ENCODE measurements at regions not wholly inside any gene's neighbourhood (a gene's known extent, or its start where the extent isn't known, plus 50 kb on each side); places are given as distances from the start of the nearest gene placed in this dataset.

GRCh38 chr3:180827171-180827570, 85.3 kb upstream of the FXR1 start:
- H3K4me1 ChIP-seq (ENCODE audit: control insufficient read depth, extremely low read depth, insufficient read depth, low read length) = no peaks in the 10 kb centered on the region
- DNase-seq (ENCODE audit: low read depth in 2 of 2) = no peak
- no peak overlapping the region for H3K9ac ChIP-seq (ENCODE audit: insufficient read depth, low read length)
- no peak overlapping the region for H3K4me3 ChIP-seq (replicated peaks in 1 of 4; ENCODE audit: control extremely low read depth in 1 of 4, insufficient read depth in 1 of 4, low read depth in 3 of 4, low read length in 4 of 4)
- TF ChIP-seq CTCF (conservative IDR thresholded peaks at IDR 0.05 in 1 of 2, IDR thresholded peaks at IDR 0.05 in 1 of 2; ENCODE audit: low read depth in 1 of 2, low read length in 2 of 2) (no peak), EZH2 (IDR thresholded peaks at IDR 0.05; ENCODE audit: low read length, missing control alignments) (no peak)
- no peaks in the 10 kb centered on the region for H3K9me3 ChIP-seq (ENCODE audit: control insufficient read depth, insufficient read depth, low read depth, low read length)
- no peaks in the 10 kb centered on the region for H3K36me3 ChIP-seq (ENCODE audit: control insufficient read depth, insufficient read depth, low read length)
- no peaks in the 10 kb centered on the region for H4K20me1 ChIP-seq (ENCODE audit: control insufficient read depth, extremely low read depth, insufficient read depth, low read length)
- no peaks in the 10 kb centered on the region for H3K27me3 ChIP-seq (ENCODE audit: control insufficient read depth, insufficient read depth, low read length)
- H3K79me2 ChIP-seq (ENCODE audit: control insufficient read depth, insufficient read depth, low read length) = no peaks in the 10 kb centered on the region
- no peak overlapping the region for H2AFZ ChIP-seq (ENCODE audit: low read length)
- no peak overlapping the region for H3K4me2 ChIP-seq (ENCODE audit: extremely low read depth, insufficient read depth, low read length)
- H3K27ac ChIP-seq (ENCODE audit: insufficient read depth, low read length) = no peak overlapping the region

- Histone ChIP-seq H3K9ac (ENCODE audit: insufficient read depth, low read length) (no peak overlapping the region), H3K27ac (ENCODE audit: insufficient read depth, low read length) (no peak overlapping the region), H3K36me3 (ENCODE audit: control insufficient read depth, insufficient read depth, low read length) (no peaks in the 10 kb centered on the region), H4K20me1 (ENCODE audit: control insufficient read depth, extremely low read depth, insufficient read depth, low read length) (no peaks in the 10 kb centered on the region), H2AFZ (ENCODE audit: low read length) (no peak overlapping the region), H3K4me3 (replicated peaks in 1 of 4; ENCODE audit: control extremely low read depth in 1 of 4, insufficient read depth in 1 of 4, low read depth in 3 of 4, low read length in 4 of 4) (no peak overlapping the region), H3K4me1 (ENCODE audit: control insufficient read depth, extremely low read depth, insufficient read depth, low read length) (no peaks in the 10 kb centered on the region), H3K27me3 (ENCODE audit: control insufficient read depth, insufficient read depth, low read length) (no peaks in the 10 kb centered on the region), H3K9me3 (ENCODE audit: control insufficient read depth, insufficient read depth, low read depth, low read length) (no peaks in the 10 kb centered on the region), H3K4me2 (ENCODE audit: extremely low read depth, insufficient read depth, low read length) (no peak overlapping the region), H3K79me2 (ENCODE audit: control insufficient read depth, insufficient read depth, low read length) (no peaks in the 10 kb centered on the region)
- TF ChIP-seq CTCF (conservative IDR thresholded peaks at IDR 0.05 in 1 of 2, IDR thresholded peaks at IDR 0.05 in 1 of 2; ENCODE audit: low read depth in 1 of 2, low read length in 2 of 2) (no peak), EZH2 (IDR thresholded peaks at IDR 0.05; ENCODE audit: low read length, missing control alignments) (no peak)
- DNase-seq (ENCODE audit: low read depth in 2 of 2) = no peak
These were observed 84.3 kb upstream of the FXR1 start for GRCh38 chr3:180828001-180828720.

- Histone ChIP-seq H3K9ac (ENCODE audit: insufficient read depth, low read length) (no peak overlapping the region), H3K4me1 (ENCODE audit: control insufficient read depth, extremely low read depth, insufficient read depth, low read length) (no peaks in the 10 kb centered on the region), H3K36me3 (ENCODE audit: control insufficient read depth, insufficient read depth, low read length) (no peaks in the 10 kb centered on the region), H3K79me2 (ENCODE audit: control insufficient read depth, insufficient read depth, low read length) (no peaks in the 10 kb centered on the region), H3K9me3 (ENCODE audit: control insufficient read depth, insufficient read depth, low read depth, low read length) (no peaks in the 10 kb centered on the region), H3K27ac (ENCODE audit: insufficient read depth, low read length) (no peak overlapping the region), H3K4me2 (ENCODE audit: extremely low read depth, insufficient read depth, low read length) (no peak overlapping the region), H3K4me3 (replicated peaks in 1 of 4; ENCODE audit: control extremely low read depth in 1 of 4, insufficient read depth in 1 of 4, low read depth in 3 of 4, low read length in 4 of 4) (no peak overlapping the region), H2AFZ (ENCODE audit: low read length) (no peak overlapping the region), H3K27me3 (ENCODE audit: control insufficient read depth, insufficient read depth, low read length) (no peaks in the 10 kb centered on the region), H4K20me1 (ENCODE audit: control insufficient read depth, extremely low read depth, insufficient read depth, low read length) (no peaks in the 10 kb centered on the region)
- no peak for DNase-seq (ENCODE audit: low read depth in 2 of 2)
- TF ChIP-seq EZH2 (IDR thresholded peaks at IDR 0.05; ENCODE audit: low read length, missing control alignments) = no peak
- no peak for TF ChIP-seq CTCF (conservative IDR thresholded peaks at IDR 0.05 in 1 of 2, IDR thresholded peaks at IDR 0.05 in 1 of 2; ENCODE audit: low read depth in 1 of 2, low read length in 2 of 2)
These were observed 83.6 kb upstream of the FXR1 start for GRCh38 chr3:180828723-180829408.

Data from fibroblast of lung (primary cell).